NT2/D1 (cell line): ENCODE measurements at regions not wholly inside any gene's neighbourhood (a gene's known extent, or its start where the extent isn't known, plus 50 kb on each side); places are given as distances from the start of the nearest gene placed in this dataset.

ENCODE experiments used
- DNase-seq: peaks from one replicate; pipeline ENCODE4 v3.0.0-alpha.2; 2011; ENCODE audit warnings: low read depth, low spot score
- H3K27me3 ChIP-seq: 2 replicates; pipeline ENCODE4 v1.6.0; 2011; ENCODE audit warnings: mild to moderate bottlenecking; ENCODE audit not compliant: insufficient read length, insufficient read depth
- H3K36me3 ChIP-seq: 2 replicates; pipeline ENCODE4 v1.6.1; 2011; ENCODE audit warnings: mild to moderate bottlenecking, low read length, mixed read lengths; ENCODE audit not compliant: insufficient read depth, insufficient read length
- H3K4me1 ChIP-seq: 2 replicates; pipeline ENCODE4 v1.5.1; 2011; ENCODE audit not compliant: insufficient read depth, insufficient read length
- H3K4me3 ChIP-seq: 2 replicates; pipeline ENCODE4 v1.5.1; 2011; ENCODE audit warnings: low read depth; ENCODE audit not compliant: insufficient read length
- H3K9ac ChIP-seq: 2 replicates; pipeline ENCODE4 v1.6.0; 2011; ENCODE audit warnings: low read depth; ENCODE audit not compliant: insufficient read length
- H3K9me3 ChIP-seq: 2 replicates; pipeline ENCODE4 v1.5.1; 2011; ENCODE audit warnings: mild to moderate bottlenecking, low read length; ENCODE audit not compliant: insufficient read depth
- SUZ12 ChIP-seq: IDR thresholded peaks from 2 replicates; pipeline ENCODE4 v1.6.1; 2011; ENCODE audit not compliant: insufficient read length, insufficient read depth; ENCODE audit errors: extremely low read depth
- YY1 ChIP-seq: IDR thresholded peaks from 2 replicates; pipeline ENCODE4 v1.6.1; 2011; ENCODE audit not compliant: insufficient read length, insufficient read depth
- ZNF274 ChIP-seq: IDR thresholded peaks from 2 replicates; pipeline ENCODE4 v1.6.1; 2011; ENCODE audit warnings: mild to moderate bottlenecking, low read depth, low read length

DNA sequence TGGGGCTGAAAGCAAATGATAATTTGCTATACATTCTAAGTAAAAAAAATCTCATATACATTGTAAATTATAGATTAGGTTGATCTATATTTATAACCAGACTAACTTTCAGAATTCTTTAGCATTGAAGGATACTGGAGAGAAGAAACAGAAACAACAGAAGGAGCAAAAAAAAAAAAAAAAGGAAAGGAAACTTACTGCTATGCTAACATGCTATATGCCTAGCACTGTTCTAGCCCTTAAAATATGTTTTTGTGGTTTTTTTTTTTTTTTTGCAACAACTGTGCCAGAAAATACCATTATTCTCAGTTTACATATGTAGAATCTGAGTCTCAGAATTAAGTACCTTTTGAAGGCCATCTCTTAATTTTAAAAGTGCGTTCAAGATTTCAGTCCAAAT, 204.9 kb upstream of the MC4R start:
- Histone ChIP-seq H3K9ac (no peak overlapping the region), H3K36me3 (no peaks in the 10 kb centered on the region), H3K4me3 (no peak overlapping the region), H3K9me3 (no peaks in the 10 kb centered on the region), H3K4me1 (no peaks in the 10 kb centered on the region), H3K27me3 (no peaks in the 10 kb centered on the region)
- no peak for DNase-seq
- TF ChIP-seq SUZ12 (no peak), YY1 (no peak), ZNF274 (no peak)

DNA sequence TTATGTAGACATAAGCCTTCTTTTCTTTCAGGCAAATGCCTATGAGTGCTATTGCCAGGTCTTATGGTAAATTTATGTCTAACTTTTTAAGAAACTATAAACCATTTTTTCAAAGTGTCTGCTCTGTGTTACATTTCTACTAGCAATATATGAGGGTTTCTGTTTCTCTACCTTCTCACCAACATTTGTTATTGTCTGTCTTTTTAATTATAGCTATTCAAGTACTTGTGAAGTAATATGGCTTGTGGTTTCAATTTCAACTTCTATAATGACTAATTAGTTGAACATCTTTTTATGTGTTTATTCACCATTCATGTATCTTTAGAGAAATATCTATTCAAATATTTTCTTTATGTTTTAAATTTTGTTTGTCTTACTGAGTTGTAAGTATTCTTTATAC, 213.1 kb upstream of the MC4R start:
- TF ChIP-seq SUZ12: no peak
- no peak for TF ChIP-seq YY1
- no peak for TF ChIP-seq ZNF274
- DNase-seq: no peak

DNA sequence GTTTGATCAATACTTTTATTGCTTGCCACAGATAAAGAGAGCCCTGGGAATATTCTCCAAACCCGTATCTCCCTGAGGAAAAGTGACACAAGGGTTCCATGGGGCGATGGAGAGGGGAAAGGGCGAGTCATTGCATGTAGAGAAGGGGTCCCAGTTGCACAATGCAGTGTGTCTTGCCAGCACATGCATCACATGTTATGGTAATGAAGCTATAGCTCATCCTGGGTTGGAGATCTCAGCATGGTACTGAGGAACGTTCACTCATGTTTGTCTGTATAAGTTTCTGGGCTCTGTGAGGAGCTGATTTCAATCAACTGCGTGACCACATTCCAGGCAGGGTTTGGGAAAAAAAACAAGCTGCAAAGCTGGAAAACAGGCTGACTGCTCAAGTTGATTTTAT, 220.7 kb upstream of the MC4R start:
- no peaks in the 10 kb centered on the region for H3K4me1 ChIP-seq
- no peaks in the 10 kb centered on the region for H3K36me3 ChIP-seq
- H3K9ac ChIP-seq: no peak overlapping the region
- no peaks in the 10 kb centered on the region for H3K9me3 ChIP-seq
- DNase-seq: no peak
- TF ChIP-seq YY1 (no peak), ZNF274 (no peak), SUZ12 (no peak)
- no peaks in the 10 kb centered on the region for H3K27me3 ChIP-seq
- H3K4me3 ChIP-seq: no peak overlapping the region

More for the DNA sequence above, 213.1 kb upstream of the MC4R start:
- H3K4me3 ChIP-seq: no peak overlapping the region
- no peaks in the 10 kb centered on the region for H3K4me1 ChIP-seq
- no peaks in the 10 kb centered on the region for H3K27me3 ChIP-seq
- H3K9me3 ChIP-seq: no peaks in the 10 kb centered on the region
- no peaks in the 10 kb centered on the region for H3K36me3 ChIP-seq
- no peak overlapping the region for H3K9ac ChIP-seq

DNA sequence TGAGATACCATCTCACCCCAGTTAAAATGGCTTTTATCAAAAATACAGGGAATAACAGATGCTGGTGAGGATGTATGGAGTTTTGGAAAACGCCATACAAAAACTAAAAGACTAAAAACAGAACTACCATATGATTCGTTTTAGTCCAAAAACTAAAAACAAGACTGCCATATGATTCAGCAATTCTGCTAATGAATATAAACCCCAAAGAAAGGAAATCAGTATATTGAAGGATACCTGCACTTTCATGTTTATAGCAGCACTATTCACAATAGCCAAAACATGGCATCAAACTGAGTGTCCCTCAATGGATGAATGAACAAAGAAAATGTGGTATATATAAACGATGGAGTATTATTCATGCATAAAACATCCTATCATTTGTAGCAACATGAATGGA, 224.4 kb upstream of the MC4R start:
- Histone ChIP-seq H3K36me3 (no peaks in the 10 kb centered on the region), H3K9me3 (no peaks in the 10 kb centered on the region), H3K9ac (no peak overlapping the region), H3K4me3 (no peak overlapping the region), H3K4me1 (no peaks in the 10 kb centered on the region), H3K27me3 (no peaks in the 10 kb centered on the region)
- TF ChIP-seq ZNF274: no peak
- DNase-seq: no peak

DNA sequence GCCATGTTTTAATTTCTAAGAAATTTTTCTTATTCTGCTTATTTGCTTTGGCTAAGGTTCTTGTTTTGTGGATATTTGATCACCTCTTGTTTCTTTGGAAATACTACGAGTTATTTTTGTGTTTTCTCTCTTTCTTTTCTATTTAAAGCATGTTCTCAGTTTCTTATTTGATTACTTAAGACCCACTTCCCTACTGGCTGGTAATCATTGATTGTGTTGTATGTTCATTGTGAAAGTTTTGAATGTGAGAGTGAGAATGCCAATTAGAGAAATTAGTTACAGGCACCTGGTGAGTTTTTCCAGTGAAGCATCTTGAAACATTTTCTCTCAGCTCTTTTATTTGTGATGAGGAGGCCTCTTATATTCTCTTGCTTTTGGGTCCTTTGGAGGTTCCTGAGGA, 226.7 kb upstream of the MC4R start:
- no peaks in the 10 kb centered on the region for H3K36me3 ChIP-seq
- TF ChIP-seq SUZ12 (no peak), YY1 (no peak), ZNF274 (no peak)
- no peaks in the 10 kb centered on the region for H3K4me1 ChIP-seq
- no peaks in the 10 kb centered on the region for H3K27me3 ChIP-seq
- DNase-seq: no peak
- H3K4me3 ChIP-seq: no peak overlapping the region
- H3K9ac ChIP-seq: no peak overlapping the region
- no peaks in the 10 kb centered on the region for H3K9me3 ChIP-seq

DNA sequence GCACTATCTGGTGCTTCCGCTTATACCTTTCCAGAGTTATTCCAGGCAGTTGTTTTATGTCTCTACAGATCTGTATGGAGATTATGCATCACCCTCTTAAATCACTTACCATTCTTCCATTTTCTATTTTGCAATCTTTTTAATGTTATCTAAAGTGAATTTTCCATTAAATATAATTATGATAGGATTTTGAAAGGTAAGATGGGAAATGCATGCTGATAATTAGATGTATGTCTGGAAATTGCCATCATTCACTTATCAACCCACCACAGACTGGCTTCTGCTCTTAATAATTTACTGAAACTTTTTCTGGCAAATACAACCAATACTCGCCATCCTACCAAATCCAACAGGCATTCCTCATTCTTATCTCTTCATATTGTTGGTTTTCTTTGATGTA, 227.4 kb upstream of the MC4R start:
- no peak for DNase-seq
- H3K9me3 ChIP-seq: no peaks in the 10 kb centered on the region
- no peaks in the 10 kb centered on the region for H3K36me3 ChIP-seq
- no peak overlapping the region for H3K4me3 ChIP-seq
- H3K4me1 ChIP-seq: no peaks in the 10 kb centered on the region
- TF ChIP-seq SUZ12 (no peak), YY1 (no peak), ZNF274 (no peak)
- H3K9ac ChIP-seq: no peak overlapping the region
- H3K27me3 ChIP-seq: no peaks in the 10 kb centered on the region

DNA sequence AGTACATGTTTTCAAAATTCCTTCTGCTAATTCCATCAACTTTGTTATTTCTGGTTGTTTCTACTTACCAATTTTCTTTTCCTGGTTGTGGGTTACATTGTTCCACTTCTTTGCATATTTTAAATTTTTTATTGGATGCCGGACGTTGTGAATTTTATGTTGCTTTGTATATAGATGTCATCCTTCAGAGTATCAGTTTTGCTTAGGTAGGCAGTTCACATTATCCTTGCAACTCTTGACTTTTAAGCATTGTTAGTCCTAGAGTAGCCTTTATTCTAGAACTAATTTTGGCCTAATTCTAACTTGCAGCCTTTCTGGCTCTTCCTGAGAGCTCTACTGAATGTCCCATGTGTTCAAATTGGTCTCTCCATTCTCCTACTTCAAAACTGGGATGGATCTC, 228.7 kb upstream of the MC4R start:
- H3K36me3 ChIP-seq: no peaks in the 10 kb centered on the region
- H3K4me1 ChIP-seq: no peaks in the 10 kb centered on the region
- TF ChIP-seq ZNF274: no peak
- TF ChIP-seq SUZ12: no peak
- TF ChIP-seq YY1: no peak
- no peak overlapping the region for H3K4me3 ChIP-seq
- no peak for DNase-seq
- H3K27me3 ChIP-seq: no peaks in the 10 kb centered on the region
- H3K9me3 ChIP-seq: no peaks in the 10 kb centered on the region
- H3K9ac ChIP-seq: no peak overlapping the region

DNA sequence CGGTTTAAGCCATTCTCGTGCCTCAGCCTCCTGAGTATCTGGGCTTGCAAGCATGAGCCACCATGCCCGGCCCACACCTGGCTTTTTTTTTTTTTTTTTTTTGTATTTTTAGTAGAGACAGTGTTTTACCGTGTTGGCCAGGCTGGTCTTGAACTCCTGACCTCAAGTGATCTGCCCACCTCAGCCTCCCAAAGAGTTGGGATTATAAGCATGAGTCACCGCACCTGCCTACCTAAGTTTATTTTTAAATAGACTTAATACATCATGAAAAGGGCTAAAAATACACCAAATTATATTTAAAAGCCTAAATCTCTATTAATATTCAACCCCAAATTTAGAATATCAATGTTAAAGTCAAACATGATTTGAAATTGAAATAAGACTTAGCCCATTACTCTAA, 250.8 kb upstream of the MC4R start:
- Histone ChIP-seq H3K9me3 (no peaks in the 10 kb centered on the region), H3K9ac (no peak overlapping the region)

More for the DNA sequence above, 250.8 kb upstream of the MC4R start:
- Histone ChIP-seq H3K27me3 (no peaks in the 10 kb centered on the region), H3K36me3 (no peaks in the 10 kb centered on the region), H3K4me1 (no peaks in the 10 kb centered on the region), H3K4me3 (no peak overlapping the region)
- DNase-seq: no peak
- TF ChIP-seq ZNF274 (no peak), SUZ12 (no peak), YY1 (no peak)
